Glutamatergic neuron (in vitro differentiated cells): ENCODE measurements at regions not wholly inside any gene's neighbourhood (a gene's known extent, or its start where the extent isn't known, plus 50 kb on each side); places are given as distances from the start of the nearest gene placed in this dataset.

ENCODE experiments used
- DNase-seq: peaks from one replicate; pipeline ENCODE4 v3.0.0; 2022
- H3K27ac Mint-ChIP-seq: one replicate; pipeline ENCODE4 v1.8.0; 2020; ENCODE audit warnings: mild to moderate bottlenecking, mixed read lengths, inconsistent platforms; ENCODE audit not compliant: unreplicated experiment
- H3K27me3 Mint-ChIP-seq: one replicate; pipeline ENCODE4 v1.8.0; 2020; ENCODE audit warnings: mild to moderate bottlenecking, moderate library complexity, mixed read lengths, inconsistent platforms; ENCODE audit not compliant: unreplicated experiment
- H3K36me3 Mint-ChIP-seq: one replicate; pipeline ENCODE4 v1.8.0; 2020; ENCODE audit warnings: mild to moderate bottlenecking, mixed read lengths, inconsistent platforms; ENCODE audit not compliant: unreplicated experiment
- H3K4me1 Mint-ChIP-seq: one replicate; pipeline ENCODE4 v1.8.0; 2020; ENCODE audit warnings: mild to moderate bottlenecking, low read depth, mixed read lengths, inconsistent platforms; ENCODE audit not compliant: unreplicated experiment
- H3K4me3 Mint-ChIP-seq: one replicate; pipeline ENCODE4 v1.8.0; 2020; ENCODE audit warnings: mild to moderate bottlenecking, mixed read lengths, inconsistent platforms; ENCODE audit not compliant: unreplicated experiment
- H3K9me3 Mint-ChIP-seq: one replicate; pipeline ENCODE4 v1.8.0; 2020; ENCODE audit warnings: mild to moderate bottlenecking, moderate library complexity, mixed read lengths, inconsistent platforms; ENCODE audit not compliant: unreplicated experiment
- TF ChIP-seq, protein P1 (sequence below): fragments of 200-600 bp; sonication (generic); IDR thresholded peaks from one replicate; pipeline ENCODE4 v1.5.0; 2021; ENCODE audit not compliant: partially characterized antibody, unreplicated experiment

- no peak for DNase-seq
- H3K27me3 Mint-ChIP-seq = no peaks in the 10 kb centered on the region
- no peak overlapping the region for H3K27ac Mint-ChIP-seq
- no peaks in the 10 kb centered on the region for H3K36me3 Mint-ChIP-seq
- no peaks in the 10 kb centered on the region for H3K4me1 Mint-ChIP-seq
- TF ChIP-seq, protein P1, sequence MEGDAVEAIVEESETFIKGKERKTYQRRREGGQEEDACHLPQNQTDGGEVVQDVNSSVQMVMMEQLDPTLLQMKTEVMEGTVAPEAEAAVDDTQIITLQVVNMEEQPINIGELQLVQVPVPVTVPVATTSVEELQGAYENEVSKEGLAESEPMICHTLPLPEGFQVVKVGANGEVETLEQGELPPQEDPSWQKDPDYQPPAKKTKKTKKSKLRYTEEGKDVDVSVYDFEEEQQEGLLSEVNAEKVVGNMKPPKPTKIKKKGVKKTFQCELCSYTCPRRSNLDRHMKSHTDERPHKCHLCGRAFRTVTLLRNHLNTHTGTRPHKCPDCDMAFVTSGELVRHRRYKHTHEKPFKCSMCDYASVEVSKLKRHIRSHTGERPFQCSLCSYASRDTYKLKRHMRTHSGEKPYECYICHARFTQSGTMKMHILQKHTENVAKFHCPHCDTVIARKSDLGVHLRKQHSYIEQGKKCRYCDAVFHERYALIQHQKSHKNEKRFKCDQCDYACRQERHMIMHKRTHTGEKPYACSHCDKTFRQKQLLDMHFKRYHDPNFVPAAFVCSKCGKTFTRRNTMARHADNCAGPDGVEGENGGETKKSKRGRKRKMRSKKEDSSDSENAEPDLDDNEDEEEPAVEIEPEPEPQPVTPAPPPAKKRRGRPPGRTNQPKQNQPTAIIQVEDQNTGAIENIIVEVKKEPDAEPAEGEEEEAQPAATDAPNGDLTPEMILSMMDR = no peak
- H3K9me3 Mint-ChIP-seq = peaks cover 1% of the 10 kb centered on the region
- no peak overlapping the region for H3K4me3 Mint-ChIP-seq
Measured at GRCh38 chr18:56176751-56177150, 461.6 kb downstream of the TXNL1 start.

- H3K27me3 Mint-ChIP-seq = no peaks in the 10 kb centered on the region
- no peaks in the 10 kb centered on the region for H3K4me1 Mint-ChIP-seq
- H3K27ac Mint-ChIP-seq = no peak overlapping the region
- TF ChIP-seq, protein P1 = no peak
- H3K36me3 Mint-ChIP-seq = no peaks in the 10 kb centered on the region
- peaks cover 1% of the 10 kb centered on the region for H3K9me3 Mint-ChIP-seq
- no peak for DNase-seq
- no peak overlapping the region for H3K4me3 Mint-ChIP-seq
Measured at GRCh38 chr18:56175330-56176001, 462.9 kb downstream of the TXNL1 start.

- no peak overlapping the region for H3K4me3 Mint-ChIP-seq
- no peak overlapping the region for H3K27ac Mint-ChIP-seq
- no peaks in the 10 kb centered on the region for H3K4me1 Mint-ChIP-seq
- no peak for DNase-seq
- peaks cover 1% of the 10 kb centered on the region for H3K9me3 Mint-ChIP-seq
- no peaks in the 10 kb centered on the region for H3K36me3 Mint-ChIP-seq
- TF ChIP-seq, protein P1 = no peak
- H3K27me3 Mint-ChIP-seq = no peaks in the 10 kb centered on the region
Measured at GRCh38 chr18:56173542-56174220, 464.7 kb downstream of the TXNL1 start.

DNA sequence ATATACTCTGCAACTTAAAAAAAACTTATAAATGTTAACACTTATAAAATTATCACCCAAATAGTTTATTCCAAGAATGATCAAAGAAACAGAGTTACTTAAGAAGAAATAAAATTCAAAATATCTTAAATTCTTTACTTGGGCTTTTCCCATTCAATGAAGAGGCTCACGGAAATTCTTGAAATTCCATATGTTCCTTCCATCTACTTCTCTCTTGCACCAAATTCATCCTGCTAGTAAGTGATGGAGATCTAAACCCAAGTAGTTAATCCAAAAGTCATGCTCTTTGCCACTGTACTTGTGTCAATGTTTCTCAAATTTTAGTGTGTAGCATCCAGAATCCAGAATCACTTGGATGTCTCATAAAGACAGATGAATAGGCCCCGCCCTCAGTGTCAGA is 465.9 kb downstream of the TXNL1 start:
- no peaks in the 10 kb centered on the region for H3K36me3 Mint-ChIP-seq
- H3K27me3 Mint-ChIP-seq = no peaks in the 10 kb centered on the region
- H3K4me1 Mint-ChIP-seq = no peaks in the 10 kb centered on the region
- H3K9me3 Mint-ChIP-seq = peaks cover 1% of the 10 kb centered on the region
- no peak overlapping the region for H3K27ac Mint-ChIP-seq
- no peak overlapping the region for H3K4me3 Mint-ChIP-seq
- TF ChIP-seq, protein P1 = no peak
- DNase-seq = no peak

- Mint-ChIP-seq H3K9me3 (peaks cover 1% of the 10 kb centered on the region), H3K27ac (no peak overlapping the region), H3K36me3 (no peaks in the 10 kb centered on the region), H3K27me3 (no peaks in the 10 kb centered on the region), H3K4me1 (no peaks in the 10 kb centered on the region), H3K4me3 (no peak overlapping the region)
- TF ChIP-seq, protein P1 = no peak
- DNase-seq = no peak
Measured at GRCh38 chr18:56171848-56172247, 466.5 kb downstream of the TXNL1 start.
